ENCODE measurements at regions not wholly inside any gene's neighbourhood (a gene's known extent, or its start where the extent isn't known, plus 50 kb on each side); places are given as distances from the start of the nearest gene placed in this dataset.

DNA sequence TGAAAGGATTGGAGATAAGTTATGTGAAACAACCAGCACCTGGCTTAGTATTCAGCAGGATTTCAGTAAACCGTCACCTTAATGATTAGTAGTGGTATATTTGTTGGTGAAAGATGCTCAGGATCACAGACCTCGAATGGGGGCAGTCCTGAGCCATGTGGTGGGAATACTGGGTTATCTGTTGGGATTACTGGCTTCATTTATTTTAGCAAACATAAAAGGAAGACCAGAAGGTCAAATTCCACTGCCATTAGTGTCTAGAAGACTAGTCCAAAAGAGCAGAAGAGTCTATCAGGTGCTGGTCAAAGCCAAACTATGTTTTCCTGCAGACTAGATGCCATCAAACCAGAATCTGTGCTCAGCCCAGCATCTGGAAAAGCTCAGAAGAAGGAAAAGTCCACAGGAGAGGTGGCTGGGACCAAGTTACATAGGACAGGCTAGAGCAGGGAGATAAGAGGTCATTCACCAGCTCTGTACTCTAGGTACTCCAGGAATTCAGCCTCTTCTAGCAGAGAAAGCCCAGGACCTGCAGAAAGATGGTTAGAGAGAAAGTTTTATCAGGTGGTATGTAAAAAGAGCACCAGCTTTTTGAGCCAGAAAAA is 343.4 kb downstream of the PLPP3 start (continued):
- peak; percentile 23; the same call in 1 of the 2 replicates for TF ChIP-seq RARA (CRISPR knock-in tag; IDR thresholded peaks at IDR 0.05)
- TF ChIP-seq BORCS8-MEF2B (CRISPR knock-in tag; IDR thresholded peaks at IDR 0.05): 0 out of 2 replicates have a peak, but pooled peaks have one; percentile 28
- TF ChIP-seq STAG1 (CRISPR knock-in tag; IDR thresholded peaks at IDR 0.05): peak; percentile 76
- TF ChIP-seq ZNF550 (CRISPR knock-in tag; IDR thresholded peaks at IDR 0.05; ENCODE audit: borderline replicate concordance): no peak
- TF ChIP-seq RFX1 (IDR thresholded peaks at IDR 0.05): no peak
- TF ChIP-seq TMF1 (CRISPR knock-in tag; IDR thresholded peaks at IDR 0.05; ENCODE audit: low read depth): 0 out of 2 replicates have a peak, but pooled peaks have one; percentile 31
- TF ChIP-seq HDAC1 (CRISPR knock-in tag; IDR thresholded peaks at IDR 0.05): peak; percentile 25; the same call in 1 of the 2 replicates
- no peak for TF ChIP-seq SOX6 (IDR thresholded peaks at IDR 0.05)
- peak; percentile 41; the same call in 1 of the 2 replicates for TF ChIP-seq SOX6 (CRISPR knock-in tag; IDR thresholded peaks at IDR 0.05)
- TF ChIP-seq ATM (IDR thresholded peaks at IDR 0.05; ENCODE audit: borderline replicate concordance): no peak
- peak; percentile 67; the same call in 1 of the 2 replicates for TF ChIP-seq ZNF644 (CRISPR knock-in tag; IDR thresholded peaks at IDR 0.05; ENCODE audit: low read depth)
- no peak for TF ChIP-seq CREB1 (IDR thresholded peaks at IDR 0.05)
- 0 out of 2 replicates have a peak, but pooled peaks have one; percentile 18 for TF ChIP-seq CREB1 (CRISPR knock-in tag; IDR thresholded peaks at IDR 0.05)
- TF ChIP-seq ZNF121 (CRISPR knock-in tag; IDR thresholded peaks at IDR 0.05): peak; percentile 57; the same call in 1 of the 2 replicates
- TF ChIP-seq ZMYM3 (CRISPR knock-in tag; IDR thresholded peaks at IDR 0.05): peak; percentile 49; the same call in 1 of the 2 replicates
- TF ChIP-seq LCORL (IDR thresholded peaks at IDR 0.05): no peak
- peak; percentile 30; the same call in 1 of the 2 replicates for TF ChIP-seq LCORL (CRISPR knock-in tag; IDR thresholded peaks at IDR 0.05)
- TF ChIP-seq, protein P1, sequence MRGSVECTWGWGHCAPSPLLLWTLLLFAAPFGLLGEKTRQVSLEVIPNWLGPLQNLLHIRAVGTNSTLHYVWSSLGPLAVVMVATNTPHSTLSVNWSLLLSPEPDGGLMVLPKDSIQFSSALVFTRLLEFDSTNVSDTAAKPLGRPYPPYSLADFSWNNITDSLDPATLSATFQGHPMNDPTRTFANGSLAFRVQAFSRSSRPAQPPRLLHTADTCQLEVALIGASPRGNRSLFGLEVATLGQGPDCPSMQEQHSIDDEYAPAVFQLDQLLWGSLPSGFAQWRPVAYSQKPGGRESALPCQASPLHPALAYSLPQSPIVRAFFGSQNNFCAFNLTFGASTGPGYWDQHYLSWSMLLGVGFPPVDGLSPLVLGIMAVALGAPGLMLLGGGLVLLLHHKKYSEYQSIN (CRISPR knock-in tag; IDR thresholded peaks at IDR 0.05; ENCODE audit: borderline replicate concordance): no peak
- peak; percentile 20; the same call in 1 of the 2 replicates for TF ChIP-seq SMC3 (IDR thresholded peaks at IDR 0.05; ENCODE audit: low read length)
- peak; percentile 77 for TF ChIP-seq HNF4A (CRISPR knock-in tag; IDR thresholded peaks at IDR 0.05)
- peak; percentile 76 for TF ChIP-seq PITX1 (CRISPR knock-in tag; IDR thresholded peaks at IDR 0.05)
- TF ChIP-seq RBFOX2 (IDR thresholded peaks at IDR 0.05; ENCODE audit: low read depth, low read length): no peak
- peak; percentile 53; the same call in 1 of the 2 replicates for TF ChIP-seq FOSL2 (CRISPR knock-in tag; IDR thresholded peaks at IDR 0.05)
- TF ChIP-seq ZBTB7A (CRISPR knock-in tag; IDR thresholded peaks at IDR 0.05): no peak
- peak; percentile 75 for TF ChIP-seq BCL6 (CRISPR knock-in tag; IDR thresholded peaks at IDR 0.05)
- no peak for TF ChIP-seq ZFP82 (CRISPR knock-in tag; IDR thresholded peaks at IDR 0.05; ENCODE audit: borderline replicate concordance)
